OCI-LY7 (cell line): ENCODE measurements at regions not wholly inside any gene's neighbourhood (a gene's known extent, or its start where the extent isn't known, plus 50 kb on each side); places are given as distances from the start of the nearest gene placed in this dataset.

Experiments
- BruUV-seq: library from RNA; stranded (reverse); fragments of 400-500 nt; replicated peaks from 2 replicates; lab custom pipeline; 2021; lab: Mats Ljungman, UMichigan
- CTCF ChIA-PET: fragments of 300-600 bp; sonication (Branson Sonifier 250); formaldehyde crosslinking; loops from one replicate; lab custom pipeline; 2022; ENCODE audit warnings: antibody characterized with exemption; ENCODE audit not compliant: unreplicated experiment; lab: Charles Lee
- POLR2A ChIA-PET: fragments of 300-600 bp; sonication (Branson Sonifier 250); formaldehyde crosslinking; loops from one replicate; lab custom pipeline; 2022; ENCODE audit warnings: antibody characterized with exemption; lab: Charles Lee
- DNase-seq: peaks from one replicate; pipeline ENCODE4 v3.0.0-alpha.2; 2015; ENCODE audit warnings: low spot score
- H2AFZ ChIP-seq: fragments of 200-600 bp; sonication (generic), shearing (Covaris generic); 2 replicates; pipeline ENCODE4 v1.6.1; 2014; ENCODE audit warnings: mild to moderate bottlenecking, antibody characterized with exemption, low read length, moderate library complexity
- H3K27ac ChIP-seq: fragments of 200-600 bp; sonication (generic); 2 replicates; pipeline ENCODE4 v1.5.1; 2014; ENCODE audit warnings: mixed run types, low read depth, mild to moderate bottlenecking, moderate library complexity, low read length, inconsistent platforms; ENCODE audit not compliant: poor library complexity, severe bottlenecking
- H3K36me3 ChIP-seq: fragments of 200-600 bp; sonication (generic); 2 replicates; pipeline ENCODE4 v1.6.1; 2014; ENCODE audit warnings: mild to moderate bottlenecking, antibody characterized with exemption, low read length, moderate library complexity, mixed read lengths; ENCODE audit not compliant: insufficient read depth
- H3K4me1 ChIP-seq: fragments of 200-600 bp; sonication (generic); 2 replicates; pipeline ENCODE4 v1.5.1; 2014; ENCODE audit warnings: mild to moderate bottlenecking, low read length; ENCODE audit not compliant: insufficient read depth, poor library complexity, severe bottlenecking
- H3K4me2 ChIP-seq: fragments of 200-600 bp; sonication (generic); 2 replicates; pipeline ENCODE4 v1.6.1; 2014; ENCODE audit warnings: mild to moderate bottlenecking, low read length
- H3K4me3 ChIP-seq: fragments of 200-600 bp; sonication (generic); 2 replicates; pipeline ENCODE4 v1.5.1; 2014; ENCODE audit warnings: mild to moderate bottlenecking, low read depth, low read length; ENCODE audit not compliant: poor library complexity, severe bottlenecking
- H3K79me2 ChIP-seq: fragments of 200-600 bp; sonication (generic); 2 replicates; pipeline ENCODE4 v1.6.1; 2016; ENCODE audit warnings: low read depth, mild to moderate bottlenecking, low read length, moderate library complexity, mixed read lengths; ENCODE audit not compliant: insufficient read depth
- H3K9me2 ChIP-seq: fragments of 200-600 bp; sonication (generic); 2 replicates; pipeline ENCODE4 v1.6.1; 2016; ENCODE audit warnings: mild to moderate bottlenecking, low read length, mixed read lengths; ENCODE audit not compliant: insufficient read depth
- H3K9me3 ChIP-seq: fragments of 200-600 bp; sonication (generic); 2 replicates; pipeline ENCODE4 v1.6.1; 2014; ENCODE audit warnings: mild to moderate bottlenecking, mixed run types, low read length, mixed read lengths
- H4K20me1 ChIP-seq: fragments of 200-600 bp; sonication (generic); 2 replicates; pipeline ENCODE4 v1.6.1; 2014; ENCODE audit warnings: mild to moderate bottlenecking, antibody characterized with exemption, low read length, moderate library complexity, mixed read lengths; ENCODE audit not compliant: insufficient read depth
- EZH2phosphoT487 ChIP-seq: fragments of 200-600 bp; sonication (generic); IDR thresholded peaks from 2 replicates; pipeline ENCODE4 v1.6.1; 2018; ENCODE audit warnings: low read depth, borderline replicate concordance, mild to moderate bottlenecking, mixed run types, antibody characterized with exemption, low read length, moderate library complexity, mixed read lengths
- intact Hi-C: fragments of 100-400 bp; cut with micrococcal nuclease; formaldehyde crosslinking; loops from one replicate; pipeline ENCODE4 v1.10.0; 2022; ENCODE audit not compliant: unreplicated experiment
- TF ChIP-seq, protein P1 (sequence below): fragments of 200-600 bp; sonication (generic); conservative IDR thresholded peaks from 2 replicates; pipeline ENCODE4 v1.5.1; 2014; ENCODE audit warnings: mild to moderate bottlenecking, antibody characterized with exemption, low read length, moderate library complexity, mixed read lengths

DNA sequence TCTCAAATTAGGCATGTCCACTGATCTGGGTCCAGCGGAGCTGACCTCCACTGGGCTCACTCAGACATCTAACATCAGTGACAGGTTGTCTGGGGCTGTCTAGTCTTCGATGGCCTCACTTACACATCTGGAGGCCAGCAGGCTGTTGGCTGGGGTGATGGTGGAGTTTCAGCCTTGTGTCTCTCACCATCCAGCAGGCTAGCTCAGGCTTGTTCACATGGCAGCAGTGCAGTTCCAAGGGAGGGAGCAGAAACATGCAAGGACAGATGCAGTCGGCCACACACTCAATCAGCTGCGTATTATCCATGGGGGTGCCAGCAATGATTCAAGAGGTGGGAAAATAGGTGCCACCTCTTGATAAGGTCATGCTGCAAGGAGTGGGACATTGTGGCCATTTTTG is 292.5 kb downstream of the SHQ1 start:
- CTCF ChIA-PET: no interaction called here
- no TSS peak for BruUV-seq
- Histone ChIP-seq H3K9me3 (no peaks in the 10 kb centered on the region), H3K9me2 (no peaks in the 10 kb centered on the region), H3K79me2 (no peaks in the 10 kb centered on the region), H3K36me3 (no peaks in the 10 kb centered on the region), H3K4me1 (no peaks in the 10 kb centered on the region), H3K4me3 (no peak overlapping the region), H3K27ac (no peak overlapping the region), H3K4me2 (no peak overlapping the region), H4K20me1 (no peaks in the 10 kb centered on the region), H2AFZ (no peak overlapping the region)
- intact Hi-C loops: no loop called here
- no peak for DNase-seq
- POLR2A ChIA-PET: no interaction called here
- no peak for TF ChIP-seq EZH2phosphoT487
- TF ChIP-seq, protein P1, sequence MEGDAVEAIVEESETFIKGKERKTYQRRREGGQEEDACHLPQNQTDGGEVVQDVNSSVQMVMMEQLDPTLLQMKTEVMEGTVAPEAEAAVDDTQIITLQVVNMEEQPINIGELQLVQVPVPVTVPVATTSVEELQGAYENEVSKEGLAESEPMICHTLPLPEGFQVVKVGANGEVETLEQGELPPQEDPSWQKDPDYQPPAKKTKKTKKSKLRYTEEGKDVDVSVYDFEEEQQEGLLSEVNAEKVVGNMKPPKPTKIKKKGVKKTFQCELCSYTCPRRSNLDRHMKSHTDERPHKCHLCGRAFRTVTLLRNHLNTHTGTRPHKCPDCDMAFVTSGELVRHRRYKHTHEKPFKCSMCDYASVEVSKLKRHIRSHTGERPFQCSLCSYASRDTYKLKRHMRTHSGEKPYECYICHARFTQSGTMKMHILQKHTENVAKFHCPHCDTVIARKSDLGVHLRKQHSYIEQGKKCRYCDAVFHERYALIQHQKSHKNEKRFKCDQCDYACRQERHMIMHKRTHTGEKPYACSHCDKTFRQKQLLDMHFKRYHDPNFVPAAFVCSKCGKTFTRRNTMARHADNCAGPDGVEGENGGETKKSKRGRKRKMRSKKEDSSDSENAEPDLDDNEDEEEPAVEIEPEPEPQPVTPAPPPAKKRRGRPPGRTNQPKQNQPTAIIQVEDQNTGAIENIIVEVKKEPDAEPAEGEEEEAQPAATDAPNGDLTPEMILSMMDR: no peak

DNA sequence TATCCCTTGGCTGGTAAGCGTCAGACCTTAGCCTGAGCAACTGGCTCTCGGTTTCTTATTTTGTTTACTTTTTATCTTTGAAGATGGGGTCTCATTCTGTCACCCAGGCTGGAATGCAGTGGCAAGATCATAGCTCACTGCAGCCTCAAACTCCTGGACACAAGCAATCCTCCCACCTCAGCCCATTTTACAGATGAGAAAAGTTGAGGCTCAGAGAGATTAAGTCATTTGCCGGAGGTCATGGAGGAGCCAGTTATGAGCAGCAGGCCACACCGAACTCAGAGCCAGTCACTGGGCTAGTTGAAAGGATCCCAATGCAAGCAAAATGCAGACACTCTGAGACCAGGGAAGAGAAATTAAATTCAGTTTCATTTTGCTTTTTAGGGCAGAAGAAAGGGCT is 293.6 kb downstream of the SHQ1 start:
- Histone ChIP-seq H3K27ac (no peak overlapping the region), H3K4me1 (no peaks in the 10 kb centered on the region), H4K20me1 (no peaks in the 10 kb centered on the region), H3K36me3 (no peaks in the 10 kb centered on the region), H3K4me3 (no peak overlapping the region), H3K79me2 (no peaks in the 10 kb centered on the region), H2AFZ (no peak overlapping the region), H3K4me2 (no peak overlapping the region), H3K9me2 (no peaks in the 10 kb centered on the region), H3K9me3 (no peaks in the 10 kb centered on the region)
- intact Hi-C loops: no loop called here
- no TSS peak for BruUV-seq
- ChIA-PET POLR2A (interaction anchor here (0.7 kb wide), 1 partner anchor 71 kb away, joined by 3 read pairs; no protein-coding TSS in a partner anchor), CTCF (no interaction called here)
- no peak for TF ChIP-seq EZH2phosphoT487
- DNase-seq: no peak

DNA sequence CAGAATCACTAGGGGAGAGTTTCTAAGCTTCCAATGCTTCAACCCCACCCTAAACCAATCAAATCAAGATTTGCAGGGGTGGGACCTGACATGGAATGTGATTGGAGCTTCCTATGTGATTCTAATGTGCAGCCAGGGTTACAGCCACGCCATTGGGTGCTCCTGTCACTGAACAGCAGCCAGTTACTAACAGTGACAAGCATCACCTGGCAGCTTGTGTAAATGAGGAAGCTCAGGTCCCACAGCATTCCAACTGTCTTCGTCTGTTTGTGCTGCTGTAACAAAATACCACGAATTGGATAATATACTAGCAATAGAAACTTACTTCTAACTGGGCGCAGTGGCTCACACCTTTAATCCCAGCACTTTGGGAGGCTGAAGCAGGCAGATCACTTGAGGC is 294.9 kb downstream of the SHQ1 start:
- Histone ChIP-seq H3K4me1 (no peaks in the 10 kb centered on the region), H3K4me2 (no peak overlapping the region), H3K79me2 (no peaks in the 10 kb centered on the region), H3K27ac (no peak overlapping the region), H3K4me3 (no peak overlapping the region), H3K9me2 (no peaks in the 10 kb centered on the region), H3K36me3 (no peaks in the 10 kb centered on the region), H2AFZ (no peak overlapping the region), H4K20me1 (no peaks in the 10 kb centered on the region), H3K9me3 (no peaks in the 10 kb centered on the region)
- DNase-seq: no peak
- no peak for TF ChIP-seq EZH2phosphoT487
- TF ChIP-seq, protein P1: no peak
- BruUV-seq: no TSS peak
- CTCF ChIA-PET: no interaction called here
- POLR2A ChIA-PET: interaction anchor here (0.6 kb wide), 2 partner anchors 9 to 701 kb away, joined by 3 read pairs; no protein-coding TSS in a partner anchor
- intact Hi-C loops: no loop called here
